Keratinocyte (primary cell): ENCODE measurements at regions not wholly inside any gene's neighbourhood (a gene's known extent, or its start where the extent isn't known, plus 50 kb on each side); places are given as distances from the start of the nearest gene placed in this dataset.

ENCODE experiments used
- DNase-seq: peaks from one replicate; pipeline ENCODE4 v3.0.0-alpha.2; 2011; ENCODE audit warnings: low read depth, missing footprints, low spot score
- FAIRE-seq: peaks from 2 replicates; lab custom pipeline; 2011; peaks lifted over from hg19 to GRCh38; lab: Jason Lieb, UNC
- H2AFZ ChIP-seq: 2 replicates; pipeline ENCODE4 v1.6.0; 2012; ENCODE audit warnings: low read length, control low read depth, inconsistent platforms; ENCODE audit not compliant: control insufficient read depth
- H3K27ac ChIP-seq: 2 replicates; pipeline ENCODE4 v1.5.1; 2011; ENCODE audit warnings: low read length; ENCODE audit not compliant: control insufficient read depth, insufficient read depth
- H3K27me3 ChIP-seq: 3 replicates; pipeline ENCODE4 v1.6.0; 2011; ENCODE audit warnings: low read length; ENCODE audit not compliant: control insufficient read depth, insufficient read depth; ENCODE audit errors: extremely low read depth
- H3K36me3 ChIP-seq, 2 experiments: 2 replicates in 1 of 2; 3 replicates in 1 of 2; pipeline ENCODE4 v1.5.1; 2011; ENCODE audit warnings: low read length in 2 of 2, mild to moderate bottlenecking in 1 of 2; ENCODE audit not compliant: control insufficient read depth in 2 of 2, insufficient read depth in 2 of 2; ENCODE audit errors: extremely low read depth in 1 of 2
- H3K4me1 ChIP-seq: 3 replicates; pipeline ENCODE4 v1.5.1; 2011; ENCODE audit warnings: low read length; ENCODE audit not compliant: control insufficient read depth, insufficient read depth; ENCODE audit errors: extremely low read depth
- H3K4me2 ChIP-seq: 3 replicates; pipeline ENCODE4 v1.6.0; 2011; ENCODE audit warnings: low read depth, low read length; ENCODE audit not compliant: control insufficient read depth, insufficient read depth; ENCODE audit errors: extremely low read depth
- H3K4me3 ChIP-seq, 3 experiments: fragments of 200-600 bp in 1 of 3; sonication (generic) in 1 of 3; 2 replicates in 2 of 3; 3 replicates in 1 of 3; pipeline ENCODE4 v1.5.1; 2011 to 2016; ENCODE audit warnings: low read length in 3 of 3, mild to moderate bottlenecking in 3 of 3, control low read depth in 2 of 3, inconsistent platforms in 1 of 3, low read depth in 1 of 3, mixed read lengths in 1 of 3, mixed run types in 1 of 3, moderate library complexity in 1 of 3; ENCODE audit not compliant: control insufficient read depth in 2 of 3, insufficient read depth in 2 of 3; ENCODE audit errors: extremely low read depth in 1 of 3
- H3K79me2 ChIP-seq: 2 replicates; pipeline ENCODE4 v1.6.0; 2012; ENCODE audit warnings: low read length; ENCODE audit not compliant: control insufficient read depth, insufficient read depth
- H3K9ac ChIP-seq: 3 replicates; pipeline ENCODE4 v1.6.0; 2011; ENCODE audit warnings: low read length; ENCODE audit not compliant: control insufficient read depth, insufficient read depth; ENCODE audit errors: extremely low read depth
- H3K9me1 ChIP-seq: 3 replicates; pipeline ENCODE4 v1.6.0; 2011; ENCODE audit warnings: low read length; ENCODE audit not compliant: control insufficient read depth, insufficient read depth; ENCODE audit errors: extremely low read depth
- H3K9me3 ChIP-seq: 2 replicates; pipeline ENCODE4 v1.5.1; 2012; ENCODE audit warnings: low read depth, low read length; ENCODE audit not compliant: control insufficient read depth
- H4K20me1 ChIP-seq: 3 replicates; pipeline ENCODE4 v1.6.0; 2011; ENCODE audit warnings: low read length; ENCODE audit not compliant: control insufficient read depth, insufficient read depth; ENCODE audit errors: extremely low read depth
- EZH2 ChIP-seq: IDR thresholded peaks from one replicate; pipeline ENCODE4 v1.6.1; 2012; ENCODE audit warnings: inconsistent platforms, mild to moderate bottlenecking, low read length, moderate library complexity
- dilution Hi-C: fragments of 300-500 bp; cut with MboI; formaldehyde crosslinking; loops from one replicate; pipeline ENCODE4 v1.7.0; 2020; ENCODE audit warnings: low sequenced_read_pairs; ENCODE audit not compliant: extremely low pct_ligation_motif_present
- TF ChIP-seq, protein P1 (sequence below), 3 experiments: IDR thresholded peaks in 1 of 3; conservative IDR thresholded peaks in 1 of 3; optimal IDR thresholded peaks in 1 of 3; 2 replicates in 2 of 3; 3 replicates in 1 of 3; pipeline versions ENCODE3 to v1.5.1; 2011; ENCODE audit warnings: low read length in 3 of 3, mild to moderate bottlenecking in 3 of 3, moderate library complexity in 2 of 3, control low read depth in 1 of 3, inconsistent platforms in 1 of 3; ENCODE audit not compliant: insufficient read depth in 2 of 3; ENCODE audit errors: extremely low read depth in 1 of 3

DNA sequence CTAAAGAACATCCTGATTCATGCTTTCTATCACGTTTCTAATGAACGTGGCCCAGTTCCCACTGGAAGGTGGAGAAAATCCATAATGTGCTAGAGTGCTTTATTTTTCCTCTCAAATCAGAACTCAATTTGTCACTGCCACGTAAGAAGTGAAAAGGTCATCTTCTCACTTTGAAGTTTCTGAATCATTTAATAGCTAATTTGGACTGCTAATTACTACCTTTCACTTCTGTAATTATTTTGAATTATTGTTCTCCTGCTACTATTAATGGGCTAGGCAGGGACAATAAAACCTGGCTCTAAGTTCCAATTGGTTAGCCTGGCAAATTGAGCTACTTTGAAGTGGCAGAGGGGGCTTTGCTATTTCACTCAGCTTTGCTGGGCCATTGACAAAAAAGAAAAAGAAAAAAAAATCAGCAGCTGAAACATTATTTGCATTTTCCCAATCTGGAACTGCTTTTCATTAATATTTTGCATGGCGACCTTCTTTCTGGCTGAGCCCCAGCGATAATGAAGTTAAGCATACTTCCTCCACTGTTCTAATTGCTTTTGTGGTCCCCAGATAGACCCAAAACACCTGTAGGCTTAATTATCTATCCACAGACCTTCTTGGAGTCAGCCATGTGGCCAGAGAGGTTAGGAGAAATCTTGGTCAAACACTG lies 264.2 kb downstream of the SEC23IP start:
- H3K9ac ChIP-seq = no peak overlapping the region
- no peaks in the 10 kb centered on the region for H3K27me3 ChIP-seq
- TF ChIP-seq EZH2 = no peak
- TF ChIP-seq, protein P1, sequence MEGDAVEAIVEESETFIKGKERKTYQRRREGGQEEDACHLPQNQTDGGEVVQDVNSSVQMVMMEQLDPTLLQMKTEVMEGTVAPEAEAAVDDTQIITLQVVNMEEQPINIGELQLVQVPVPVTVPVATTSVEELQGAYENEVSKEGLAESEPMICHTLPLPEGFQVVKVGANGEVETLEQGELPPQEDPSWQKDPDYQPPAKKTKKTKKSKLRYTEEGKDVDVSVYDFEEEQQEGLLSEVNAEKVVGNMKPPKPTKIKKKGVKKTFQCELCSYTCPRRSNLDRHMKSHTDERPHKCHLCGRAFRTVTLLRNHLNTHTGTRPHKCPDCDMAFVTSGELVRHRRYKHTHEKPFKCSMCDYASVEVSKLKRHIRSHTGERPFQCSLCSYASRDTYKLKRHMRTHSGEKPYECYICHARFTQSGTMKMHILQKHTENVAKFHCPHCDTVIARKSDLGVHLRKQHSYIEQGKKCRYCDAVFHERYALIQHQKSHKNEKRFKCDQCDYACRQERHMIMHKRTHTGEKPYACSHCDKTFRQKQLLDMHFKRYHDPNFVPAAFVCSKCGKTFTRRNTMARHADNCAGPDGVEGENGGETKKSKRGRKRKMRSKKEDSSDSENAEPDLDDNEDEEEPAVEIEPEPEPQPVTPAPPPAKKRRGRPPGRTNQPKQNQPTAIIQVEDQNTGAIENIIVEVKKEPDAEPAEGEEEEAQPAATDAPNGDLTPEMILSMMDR (optimal IDR thresholded peaks at IDR 0.05 in 1 of 3, IDR thresholded peaks at IDR 0.05 in 1 of 3, conservative IDR thresholded peaks at IDR 0.05 in 1 of 3; ENCODE audit: extremely low read depth in 1 of 3, insufficient read depth in 2 of 3, low read length in 3 of 3) = no peak
- no peaks in the 10 kb centered on the region for H3K79me2 ChIP-seq
- H3K4me3 ChIP-seq = no peak overlapping the region
- no peak for FAIRE-seq
- no peak for DNase-seq
- H3K4me1 ChIP-seq = no peaks in the 10 kb centered on the region
- H3K9me1 ChIP-seq = no peaks in the 10 kb centered on the region
- H3K27ac ChIP-seq = no peak overlapping the region
- H2AFZ ChIP-seq = no peak overlapping the region
- H3K4me2 ChIP-seq = no peak overlapping the region
- H3K9me3 ChIP-seq = no peaks in the 10 kb centered on the region
- dilution Hi-C loops = no loop called here
- H4K20me1 ChIP-seq = no peaks in the 10 kb centered on the region
- no peaks in the 10 kb centered on the region for H3K36me3 ChIP-seq

DNA sequence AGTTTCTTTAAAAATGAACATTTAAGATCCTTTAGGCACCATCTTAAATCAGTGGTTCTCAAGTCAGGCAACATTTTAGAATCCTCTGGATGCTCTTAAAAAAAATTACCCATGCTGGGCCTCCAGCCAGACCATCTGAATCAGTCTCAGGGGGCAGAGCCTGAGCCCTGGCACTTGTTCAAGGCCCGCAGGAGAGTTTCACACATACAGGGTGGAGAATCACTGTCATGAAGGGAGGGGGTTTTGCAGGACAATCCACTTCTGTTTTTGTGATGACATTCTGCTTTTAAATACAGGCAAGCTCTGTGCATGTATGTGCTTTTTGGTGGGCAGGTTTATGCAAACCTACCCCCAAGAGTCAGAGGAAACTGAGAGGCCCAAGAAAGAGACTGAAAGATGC lies 268.6 kb downstream of the SEC23IP start:
- Histone ChIP-seq H3K27me3 (no peaks in the 10 kb centered on the region), H3K27ac (no peak overlapping the region), H3K36me3 (no peaks in the 10 kb centered on the region), H3K79me2 (no peaks in the 10 kb centered on the region), H3K9me3 (no peaks in the 10 kb centered on the region), H2AFZ (no peak overlapping the region), H3K4me3 (no peak overlapping the region), H3K9ac (no peak overlapping the region), H3K4me2 (no peak overlapping the region), H4K20me1 (no peaks in the 10 kb centered on the region), H3K4me1 (no peaks in the 10 kb centered on the region), H3K9me1 (no peaks in the 10 kb centered on the region)
- no peak for FAIRE-seq
- TF ChIP-seq, protein P1 (optimal IDR thresholded peaks at IDR 0.05 in 1 of 3, IDR thresholded peaks at IDR 0.05 in 1 of 3, conservative IDR thresholded peaks at IDR 0.05 in 1 of 3; ENCODE audit: extremely low read depth in 1 of 3, insufficient read depth in 2 of 3, low read length in 3 of 3) = no peak
- no peak for TF ChIP-seq EZH2
- dilution Hi-C loops = no loop called here
- DNase-seq = no peak
